ENCODE measurements at regions not wholly inside any gene's neighbourhood (a gene's known extent, or its start where the extent isn't known, plus 50 kb on each side); places are given as distances from the start of the nearest gene placed in this dataset.

GRCh38 chr2:180258579-180258978, 251.5 kb upstream of the CWC22 start:
- intact Hi-C loops (cut with DNase I; ENCODE audit: low total_unique reads): no loop called here
- Histone ChIP-seq H3K4me1 (no peaks in the 10 kb centered on the region), H3K9me3 (no peaks in the 10 kb centered on the region), H3K4me3 (no peak overlapping the region), H3K27me3 (no peaks in the 10 kb centered on the region), H3K36me3 (ENCODE audit: low read depth, missing control alignments) (no peaks in the 10 kb centered on the region), H3K27ac (no peak overlapping the region)
- 73 to 77% methylated on average over 1 of the region's 1 CpG for WGBS, 2 donors
- no peak for DNase-seq
- TF ChIP-seq POLR2A (IDR thresholded peaks at IDR 0.05) (no peak), CTCF (IDR thresholded peaks at IDR 0.05) (no peak)

DNA sequence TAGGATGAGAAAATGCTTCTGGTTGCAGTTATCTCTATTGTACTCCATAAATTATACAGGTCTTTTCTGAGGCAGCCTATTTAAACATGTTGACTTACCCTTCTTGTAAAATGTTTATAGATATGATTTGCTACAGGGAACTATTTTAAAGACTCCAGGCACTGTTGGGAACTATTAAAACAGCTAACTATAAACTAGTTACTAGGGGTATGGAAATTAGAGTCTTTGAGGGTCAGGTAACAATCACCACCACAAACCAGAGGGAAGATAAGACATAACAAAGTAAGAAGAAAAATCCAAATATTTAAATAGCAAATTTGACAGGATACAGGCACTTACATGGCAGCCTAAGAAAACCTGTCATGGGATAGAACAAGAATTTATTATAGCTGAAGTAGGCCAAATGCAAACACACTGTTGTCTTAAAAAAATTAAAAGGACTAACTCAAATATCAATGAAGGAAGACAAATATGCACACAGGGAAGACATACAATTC, 251.0 kb upstream of the CWC22 start:
- no peaks in the 10 kb centered on the region for H3K4me1 ChIP-seq
- H3K36me3 ChIP-seq (ENCODE audit: low read depth, missing control alignments): no peaks in the 10 kb centered on the region
- H3K27me3 ChIP-seq: no peaks in the 10 kb centered on the region
- TF ChIP-seq CTCF (IDR thresholded peaks at IDR 0.05): no peak
- TF ChIP-seq POLR2A (IDR thresholded peaks at IDR 0.05): no peak
- H3K27ac ChIP-seq: no peak overlapping the region
- no peak overlapping the region for H3K4me3 ChIP-seq
- no peak for DNase-seq
- H3K9me3 ChIP-seq: no peaks in the 10 kb centered on the region
- intact Hi-C loops (cut with DNase I; ENCODE audit: low total_unique reads): no loop called here

DNA sequence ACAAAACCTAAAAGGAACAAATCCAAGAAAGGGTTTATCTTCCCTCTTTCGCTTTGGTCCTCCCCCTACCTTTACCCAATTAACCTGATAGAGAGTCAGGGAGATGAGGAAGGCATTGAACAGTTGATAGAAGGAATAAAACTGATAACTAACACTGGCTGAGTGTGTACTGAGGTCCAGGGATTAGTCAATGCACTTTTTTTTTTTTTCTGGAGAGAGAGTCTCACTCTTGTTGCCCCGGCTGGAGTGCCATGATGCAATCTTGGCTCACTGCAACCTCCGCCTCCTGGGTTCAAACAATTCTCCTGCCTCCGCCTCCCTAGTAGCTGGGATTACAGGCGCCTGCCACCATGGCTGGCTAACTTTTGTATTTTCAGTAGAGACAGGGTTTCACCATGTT, 250.2 kb upstream of the CWC22 start:
- Histone ChIP-seq H3K27ac (no peak overlapping the region), H3K4me3 (no peak overlapping the region), H3K27me3 (no peaks in the 10 kb centered on the region), H3K36me3 (ENCODE audit: low read depth, missing control alignments) (no peaks in the 10 kb centered on the region), H3K4me1 (no peaks in the 10 kb centered on the region), H3K9me3 (no peaks in the 10 kb centered on the region)
- DNase-seq: no peak
- intact Hi-C loops (cut with DNase I; ENCODE audit: low total_unique reads): no loop called here
- TF ChIP-seq CTCF (IDR thresholded peaks at IDR 0.05) (no peak), POLR2A (IDR thresholded peaks at IDR 0.05) (no peak)
- 90 to 94% methylated on average over 5 of the region's 5 CpGs for whole genome bisulfite sequencing, 2 donors

DNA sequence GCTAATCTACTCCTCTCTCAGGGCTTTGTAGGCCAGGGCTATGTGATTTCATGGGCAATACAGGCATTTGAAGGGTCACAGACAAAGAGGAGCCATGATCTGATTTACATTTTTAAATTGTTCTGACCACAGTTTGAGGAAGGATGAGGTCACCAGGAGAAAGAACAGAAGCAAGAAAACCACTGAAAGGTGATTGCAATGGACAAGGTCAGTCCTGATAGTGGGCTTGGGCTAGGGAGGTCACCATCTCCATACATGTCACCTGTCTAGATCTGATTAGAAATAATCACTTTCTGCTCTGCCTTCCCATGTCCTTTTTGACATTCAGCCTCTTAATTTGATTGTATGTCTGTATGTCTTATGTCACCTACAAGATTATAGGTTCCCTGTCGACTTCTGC, 248.9 kb upstream of the CWC22 start:
- TF ChIP-seq POLR2A (IDR thresholded peaks at IDR 0.05) (no peak), CTCF (IDR thresholded peaks at IDR 0.05) (no peak)
- no peak for DNase-seq
- intact Hi-C loops (cut with DNase I; ENCODE audit: low total_unique reads): no loop called here
- Histone ChIP-seq H3K9me3 (no peaks in the 10 kb centered on the region), H3K4me3 (no peak overlapping the region), H3K36me3 (ENCODE audit: low read depth, missing control alignments) (no peaks in the 10 kb centered on the region), H3K27me3 (no peaks in the 10 kb centered on the region), H3K4me1 (no peaks in the 10 kb centered on the region), H3K27ac (no peak overlapping the region)
- WGBS, 2 donors: 42 to 94% methylated on average over 1 of the region's 1 CpG

GRCh38 chr2:180254872-180255271, 247.8 kb upstream of the CWC22 start:
- Histone ChIP-seq H3K27me3 (no peaks in the 10 kb centered on the region), H3K36me3 (ENCODE audit: low read depth, missing control alignments) (no peaks in the 10 kb centered on the region), H3K27ac (no peak overlapping the region), H3K4me1 (no peaks in the 10 kb centered on the region), H3K9me3 (no peaks in the 10 kb centered on the region), H3K4me3 (no peak overlapping the region)
- WGBS, 2 donors: 50 to 59% methylated on average over 1 of the region's 1 CpG
- TF ChIP-seq POLR2A (IDR thresholded peaks at IDR 0.05) (no peak), CTCF (IDR thresholded peaks at IDR 0.05) (no peak)
- intact Hi-C loops (cut with DNase I; ENCODE audit: low total_unique reads): no loop called here
- DNase-seq: no peak
